HuH-7 (cell line): ENCODE measurements at regions not wholly inside any gene's neighbourhood (a gene's known extent, or its start where the extent isn't known, plus 50 kb on each side); places are given as distances from the start of the nearest gene placed in this dataset.

Source experiments
- DNase-seq: peaks from one replicate; pipeline ENCODE4 v3.0.0; 2011; ENCODE audit warnings: low spot score

GRCh38 chr12:93244514-93245077 lies 133.1 kb upstream of the NUDT4 start:
- no peak for DNase-seq

DNA sequence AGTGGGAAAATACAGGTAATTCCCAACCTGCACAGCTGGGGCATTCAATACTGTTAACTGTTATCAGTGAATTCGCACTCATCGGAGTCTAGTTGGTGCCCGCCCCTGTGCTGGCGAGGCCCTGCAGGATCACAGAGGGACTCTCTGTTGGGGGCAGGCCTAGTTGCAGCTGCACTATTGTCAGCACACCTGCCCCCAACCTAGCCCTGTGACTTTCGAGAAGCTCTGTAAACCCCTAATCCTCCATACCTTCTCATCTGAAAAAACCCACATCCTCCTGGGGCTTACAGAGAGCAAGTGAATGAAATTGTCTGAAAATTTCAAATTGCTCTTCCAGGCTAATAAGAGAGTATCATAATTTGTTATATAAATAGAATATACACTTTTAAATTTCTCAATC lies 132.2 kb upstream of the NUDT4 start:
- DNase-seq, result no peak

- no peak for DNase-seq
Measured at GRCh38 chr12:93247313-93247991, 130.3 kb upstream of the NUDT4 start.

DNA sequence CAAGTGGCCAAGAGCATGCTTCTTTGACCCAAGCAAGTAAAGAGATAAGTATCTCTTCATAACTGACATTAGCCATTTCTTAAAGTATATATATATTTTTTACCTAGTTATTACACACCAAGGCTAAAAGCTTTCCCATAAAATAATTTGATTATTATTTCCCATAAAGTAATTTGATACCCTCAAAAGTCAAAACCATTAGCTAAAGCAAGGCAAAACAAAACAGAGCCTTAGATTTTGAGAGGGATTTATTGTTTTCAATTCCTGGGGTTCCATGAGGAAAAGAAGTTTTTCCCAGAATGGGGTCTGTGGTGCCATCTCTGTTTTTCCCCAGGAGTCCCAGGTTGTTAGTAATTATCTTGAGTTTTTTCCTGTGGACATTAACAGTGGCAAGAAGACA lies 125.5 kb upstream of the NUDT4 start:
- no peak for DNase-seq

DNA sequence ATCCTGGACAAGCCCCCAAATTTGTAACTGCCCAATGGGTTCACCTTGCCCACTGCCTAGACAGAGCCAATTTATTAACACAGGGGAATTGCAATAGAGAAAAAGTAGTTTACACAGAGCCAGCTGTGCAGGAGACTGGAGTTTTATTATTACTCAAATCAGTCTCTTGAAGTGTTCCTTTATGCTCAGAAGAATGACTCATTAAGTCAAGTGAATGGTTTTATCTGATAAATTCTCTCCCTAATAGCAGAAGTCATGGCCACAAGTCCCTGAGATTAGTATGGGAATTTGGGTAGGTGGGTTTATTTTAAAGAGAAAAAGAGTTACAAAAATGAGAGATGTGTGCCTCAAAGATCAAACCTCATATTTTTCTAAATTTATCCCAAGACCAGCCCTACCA lies 122.8 kb upstream of the NUDT4 start:
- no peak for DNase-seq

DNA sequence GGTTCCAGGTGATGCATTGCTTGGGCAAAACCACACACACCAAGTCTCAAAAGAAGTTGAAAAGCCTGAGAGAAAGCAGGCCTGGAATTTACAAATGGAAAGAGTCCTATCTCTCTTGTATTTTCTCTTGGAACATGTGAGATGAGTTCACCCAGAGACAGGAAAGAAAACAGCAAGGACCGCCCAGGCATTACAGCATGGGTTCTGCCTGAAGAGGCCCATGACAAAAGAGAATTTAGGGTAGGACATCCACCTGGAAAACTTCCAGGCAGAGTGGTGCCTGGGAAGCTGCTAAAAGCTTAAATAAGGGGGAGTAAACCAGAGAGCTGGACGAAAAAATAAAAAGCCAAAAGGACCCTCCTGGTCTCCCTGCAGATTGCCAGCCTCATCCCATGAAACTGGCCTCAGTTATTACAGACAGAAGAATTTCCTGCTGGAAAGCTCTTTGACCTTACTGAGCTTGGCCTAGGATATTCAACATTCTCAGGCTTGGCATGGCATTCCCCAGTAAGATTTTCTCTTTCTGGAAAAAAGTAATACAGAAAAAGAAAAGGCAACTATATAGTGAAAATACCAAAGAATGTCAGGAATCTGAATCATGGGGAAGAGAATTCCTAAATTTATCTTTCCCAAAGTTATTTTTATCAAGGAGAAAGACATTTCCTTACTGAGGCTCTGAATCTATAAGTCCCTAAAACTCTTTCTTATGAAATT lies 121.3 kb upstream of the NUDT4 start:
- DNase-seq, result no peak

- no peak for DNase-seq
Measured at GRCh38 chr12:93261505-93262094, 116.1 kb upstream of the NUDT4 start.

DNA sequence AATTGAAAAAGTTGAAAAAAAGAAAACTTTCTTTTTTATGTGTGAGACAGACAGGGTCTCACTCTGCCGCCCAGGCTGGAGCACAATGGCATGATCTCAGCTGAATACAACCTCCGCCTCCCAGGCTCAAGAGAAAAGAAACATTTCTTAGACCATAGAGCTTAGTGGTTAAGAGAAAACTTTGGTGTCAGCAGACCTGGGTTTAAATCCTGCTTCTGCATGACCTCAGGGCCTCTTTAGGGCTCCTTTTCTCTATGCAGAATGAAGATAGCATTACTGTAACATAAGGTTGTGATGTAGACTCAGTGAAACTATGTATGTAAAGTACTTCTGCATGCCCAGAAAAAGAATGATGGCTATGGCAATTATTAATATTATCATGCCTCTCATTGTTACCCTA lies 104.7 kb upstream of the NUDT4 start:
- no peak for DNase-seq

- DNase-seq, result no peak
Measured at GRCh38 chr12:93273834-93274564, 103.7 kb upstream of the NUDT4 start.

- DNase-seq, result no peak
Measured at GRCh38 chr12:93274937-93275336, 102.8 kb upstream of the NUDT4 start.

- no peak for DNase-seq
Measured at GRCh38 chr12:93275589-93275988, 102.1 kb upstream of the NUDT4 start.

- DNase-seq, result peak; percentile 15
Measured at GRCh38 chr12:93279565-93280412, 97.9 kb upstream of the NUDT4 start.

- no peak for DNase-seq
Measured at GRCh38 chr12:93287149-93287548, 90.6 kb upstream of the NUDT4 start.

- no peak for DNase-seq
Measured at GRCh38 chr12:93288626-93289025, 89.1 kb upstream of the NUDT4 start.

DNA sequence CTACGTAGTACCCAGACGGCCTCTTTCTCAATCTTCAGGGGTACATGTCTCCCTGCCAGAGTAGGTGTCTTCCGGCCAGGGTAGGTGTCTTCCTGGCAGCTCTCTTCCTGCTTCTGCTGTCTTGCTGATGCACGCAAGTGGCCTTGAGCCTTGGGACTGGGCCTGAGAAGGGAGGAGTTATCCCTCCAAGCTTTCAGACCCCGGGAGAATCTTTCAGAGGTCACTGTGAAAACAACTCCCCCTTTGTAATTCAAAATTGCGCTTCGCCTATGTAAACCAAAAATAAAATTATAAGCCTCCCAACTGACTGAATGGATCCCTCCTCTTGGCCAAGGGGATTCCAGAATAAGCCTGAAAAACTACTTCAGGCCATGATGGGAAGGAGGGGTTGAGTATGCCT lies 87.3 kb upstream of the NUDT4 start:
- DNase-seq, result no peak

- DNase-seq, result no peak
Measured at GRCh38 chr12:93292213-93292612, 85.5 kb upstream of the NUDT4 start.

DNA sequence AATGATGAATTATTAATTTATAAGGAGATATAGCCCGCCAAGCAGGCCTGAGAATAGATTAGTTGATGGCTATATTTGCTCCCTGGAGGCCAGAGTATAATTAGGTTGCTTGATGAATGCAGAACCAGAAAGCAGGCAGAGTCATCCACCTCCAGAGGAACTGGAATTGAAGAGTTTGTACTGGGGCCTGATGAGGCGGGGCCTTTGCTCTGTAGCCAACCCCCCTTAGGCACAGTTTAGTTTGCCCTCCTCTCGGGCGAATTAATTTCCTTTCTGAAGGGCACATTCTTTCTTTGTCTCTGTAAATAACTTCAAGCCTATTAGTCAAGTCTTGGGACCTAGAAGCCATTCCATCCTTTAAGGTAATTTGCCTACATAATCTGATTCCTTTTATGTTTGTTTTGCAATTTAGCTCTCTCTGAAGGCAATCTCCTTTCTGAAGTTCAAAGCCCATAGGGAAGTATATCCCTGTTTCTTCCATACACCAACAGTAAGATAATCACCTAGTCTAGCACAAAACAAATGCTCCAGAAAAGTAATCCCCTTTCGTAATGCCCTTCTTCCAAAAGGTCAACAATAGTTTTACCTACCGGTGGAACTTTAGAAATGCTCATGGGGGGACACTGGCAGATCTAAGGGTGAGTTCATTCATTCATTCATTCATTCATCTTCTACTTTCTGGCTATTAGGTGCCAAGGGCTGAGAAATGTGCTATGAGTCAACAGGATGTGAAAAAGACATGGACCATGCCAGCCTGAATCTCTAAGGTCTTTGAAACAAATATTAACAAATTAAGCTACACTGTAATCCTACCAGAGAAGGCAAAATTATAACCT lies 84.8 kb upstream of the NUDT4 start:
- no peak for DNase-seq

GRCh38 chr12:93297032-93297431 lies 80.7 kb upstream of the NUDT4 start:
- DNase-seq, result no peak

GRCh38 chr12:93297536-93297935 lies 80.2 kb upstream of the NUDT4 start:
- DNase-seq, result no peak

- no peak for DNase-seq
Measured at GRCh38 chr12:93299262-93299846, 78.4 kb upstream of the NUDT4 start.
